C4-2B (cell line): ENCODE measurements at regions not wholly inside any gene's neighbourhood (a gene's known extent, or its start where the extent isn't known, plus 50 kb on each side); places are given as distances from the start of the nearest gene placed in this dataset.

ENCODE experiments used
- CTCF ChIP-seq: fragments of 450-650 bp; conservative IDR thresholded peaks from 2 replicates; pipeline ENCODE4 v1.5.1; 2017; ENCODE audit warnings: mild to moderate bottlenecking
- ZFX ChIP-seq: fragments of 450-650 bp; IDR thresholded peaks from 2 replicates; pipeline ENCODE4 v1.6.1; 2017

- TF ChIP-seq CTCF (no peak), ZFX (no peak)
Measured at GRCh38 chr19:34825212-34825611, 52.2 kb upstream of the ZNF599 start.
